Gastrocnemius medialis (tissue), 4 donors: ENCODE measurements at regions not wholly inside any gene's neighbourhood (a gene's known extent, or its start where the extent isn't known, plus 50 kb on each side); places are given as distances from the start of the nearest gene placed in this dataset.

ENCODE experiments used
- POLR2A ChIP-seq, 2 donors: fragments of 450-650 bp; IDR thresholded peaks; one replicate each; pipeline ENCODE4 v1.6.1; 2017; ENCODE audit warnings: antibody characterized with exemption in 2 of 2, mild to moderate bottlenecking in 2 of 2, moderate library complexity in 2 of 2
- TF ChIP-seq, protein P1 (sequence below), 5 experiments: fragments of 450-650 bp in 3 of 5; fragments of 200-600 bp in 2 of 5; sonication (generic) in 2 of 5; IDR thresholded peaks in 4 of 5; conservative IDR thresholded peaks in 1 of 5; 1 replicate in 4 of 5; 2 replicates in 1 of 5; pipeline ENCODE4 v1.5.1; 2016 to 2019; ENCODE audit warnings: antibody characterized with exemption in 5 of 5, mild to moderate bottlenecking in 3 of 5, moderate library complexity in 3 of 5

DNA sequence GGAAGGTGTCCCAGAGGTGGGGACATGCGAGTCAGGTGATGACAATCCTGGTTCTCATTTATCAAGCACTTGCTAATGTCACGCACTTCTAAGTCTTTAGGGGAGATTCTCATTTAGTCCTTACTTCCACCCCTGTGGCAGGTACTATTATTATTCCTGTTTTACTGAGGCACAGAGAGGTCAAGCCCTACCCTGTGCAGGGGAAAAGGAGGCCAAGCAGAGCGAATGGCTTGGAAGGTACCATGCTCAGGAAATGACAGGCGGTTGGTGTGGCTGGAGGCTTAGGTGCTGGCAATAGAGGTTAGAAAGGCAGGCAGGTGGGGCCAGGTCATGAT, 268.9 kb downstream of the UACA start:
- TF ChIP-seq POLR2A (IDR thresholded peaks at IDR 0.05): no peak
- TF ChIP-seq, protein P1, sequence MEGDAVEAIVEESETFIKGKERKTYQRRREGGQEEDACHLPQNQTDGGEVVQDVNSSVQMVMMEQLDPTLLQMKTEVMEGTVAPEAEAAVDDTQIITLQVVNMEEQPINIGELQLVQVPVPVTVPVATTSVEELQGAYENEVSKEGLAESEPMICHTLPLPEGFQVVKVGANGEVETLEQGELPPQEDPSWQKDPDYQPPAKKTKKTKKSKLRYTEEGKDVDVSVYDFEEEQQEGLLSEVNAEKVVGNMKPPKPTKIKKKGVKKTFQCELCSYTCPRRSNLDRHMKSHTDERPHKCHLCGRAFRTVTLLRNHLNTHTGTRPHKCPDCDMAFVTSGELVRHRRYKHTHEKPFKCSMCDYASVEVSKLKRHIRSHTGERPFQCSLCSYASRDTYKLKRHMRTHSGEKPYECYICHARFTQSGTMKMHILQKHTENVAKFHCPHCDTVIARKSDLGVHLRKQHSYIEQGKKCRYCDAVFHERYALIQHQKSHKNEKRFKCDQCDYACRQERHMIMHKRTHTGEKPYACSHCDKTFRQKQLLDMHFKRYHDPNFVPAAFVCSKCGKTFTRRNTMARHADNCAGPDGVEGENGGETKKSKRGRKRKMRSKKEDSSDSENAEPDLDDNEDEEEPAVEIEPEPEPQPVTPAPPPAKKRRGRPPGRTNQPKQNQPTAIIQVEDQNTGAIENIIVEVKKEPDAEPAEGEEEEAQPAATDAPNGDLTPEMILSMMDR (IDR thresholded peaks at IDR 0.05 in 4 of 5, conservative IDR thresholded peaks at IDR 0.05 in 1 of 5): no peak
